NCI-H446 (cell line): ENCODE measurements at regions not wholly inside any gene's neighbourhood (a gene's known extent, or its start where the extent isn't known, plus 50 kb on each side); places are given as distances from the start of the nearest gene placed in this dataset.

Experiments
- DNase-seq, 2 experiments: peaks; one replicate each; lab custom pipeline; 2025; lab: John Stamatoyannopoulos, UW

DNA sequence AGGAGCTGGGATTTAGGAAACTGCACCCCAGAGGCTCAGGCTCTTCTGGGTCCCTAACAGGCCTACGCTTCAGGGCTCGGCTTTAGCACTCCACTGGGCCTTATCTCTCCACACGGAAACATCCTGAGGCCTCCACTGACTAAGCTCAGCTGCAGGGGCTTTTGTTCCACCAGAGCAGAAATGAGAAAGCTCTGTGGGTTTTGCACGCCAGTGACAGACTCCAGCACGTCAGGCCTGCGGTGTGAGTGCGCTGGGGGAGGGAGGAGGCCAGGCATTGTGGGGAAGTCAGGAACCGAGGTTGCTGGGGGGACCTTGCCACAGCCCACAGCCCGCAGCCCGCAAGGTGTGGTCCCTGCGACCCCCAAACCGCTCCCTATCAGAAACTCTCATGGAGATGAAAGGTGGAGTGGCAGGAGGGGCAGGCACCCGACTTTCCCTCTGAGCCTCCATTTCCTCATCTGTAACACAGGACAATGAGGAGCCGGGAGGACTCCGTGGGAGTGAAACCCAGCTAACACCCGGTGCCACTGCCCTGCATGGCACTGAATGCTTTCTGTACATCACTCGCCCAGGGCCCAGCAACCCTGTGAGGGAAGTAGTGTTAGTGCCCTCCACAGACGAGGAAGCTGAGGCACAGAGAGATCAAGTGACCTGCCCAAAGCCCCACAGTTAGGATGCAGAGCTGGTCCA is 106.5 kb downstream of the TPRA1 start:
- no peak for DNase-seq

DNA sequence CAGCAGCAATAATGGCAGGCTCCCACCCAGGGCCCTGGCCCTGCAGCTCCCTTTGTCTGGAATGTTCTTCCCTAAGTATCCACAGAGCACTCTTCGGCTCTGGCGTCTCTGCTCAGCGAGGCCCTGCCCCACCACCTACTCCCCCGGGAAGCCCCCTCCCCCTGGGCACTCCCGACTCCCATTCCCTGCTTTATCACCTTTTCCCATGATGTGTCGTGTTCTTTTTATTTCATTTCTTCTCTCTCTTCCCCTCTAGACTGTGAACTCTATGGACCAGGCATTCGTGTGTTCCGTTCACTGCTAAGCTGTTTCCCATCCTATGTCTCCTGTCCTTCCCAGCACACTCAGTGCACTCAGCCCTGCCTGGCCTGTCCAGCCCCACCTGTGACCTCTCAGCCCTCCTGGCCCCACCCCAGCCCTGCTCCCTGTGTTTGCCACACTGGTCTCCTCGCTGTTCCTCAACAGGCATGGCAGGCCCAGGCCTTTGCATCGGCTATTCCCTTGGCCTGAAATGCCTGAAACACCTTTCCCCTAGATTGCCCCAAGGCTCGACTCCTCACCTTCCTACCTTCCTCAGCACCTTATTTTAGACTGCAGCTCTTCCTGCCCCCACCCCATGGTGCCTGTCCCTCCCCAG is 107.4 kb downstream of the TPRA1 start:
- DNase-seq, result no peak

DNA sequence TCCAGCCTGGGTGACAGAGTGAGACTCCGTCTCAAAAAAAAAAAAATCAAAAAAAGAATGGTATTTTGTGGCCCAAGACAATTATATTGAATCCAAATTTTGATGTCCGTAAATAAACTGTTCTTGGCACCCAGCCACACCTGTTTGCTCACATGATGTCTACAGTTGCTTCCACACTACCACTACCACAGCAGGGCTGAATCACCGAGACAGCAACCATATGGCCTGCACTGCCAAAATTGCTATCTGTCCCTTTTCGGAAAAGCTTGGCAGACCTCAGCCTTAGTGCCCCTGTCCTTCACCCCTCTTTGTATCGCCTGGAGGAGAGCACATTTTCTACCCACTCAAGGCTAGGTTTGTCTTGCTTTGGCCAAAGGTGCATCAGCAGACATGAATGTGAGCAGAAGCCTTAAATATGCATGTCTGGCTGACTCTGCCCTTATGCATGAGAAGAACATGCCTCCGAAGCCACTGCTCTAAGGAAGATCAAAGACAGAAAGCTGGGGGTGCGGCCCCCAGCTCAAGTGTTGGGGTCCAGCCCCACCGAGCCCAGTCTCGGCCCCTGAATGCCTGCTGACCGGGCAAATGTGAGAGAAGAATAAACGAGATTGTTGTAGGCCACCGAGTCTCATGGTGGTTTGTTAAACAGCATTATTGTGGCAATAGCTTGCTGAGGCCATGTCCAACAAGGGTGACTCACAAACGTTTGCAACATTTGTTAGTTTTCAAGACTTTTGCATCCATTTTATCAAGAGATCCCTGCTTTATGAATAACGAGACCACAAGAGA is 108.1 kb downstream of the TPRA1 start:
- DNase-seq, result no peak

DNA sequence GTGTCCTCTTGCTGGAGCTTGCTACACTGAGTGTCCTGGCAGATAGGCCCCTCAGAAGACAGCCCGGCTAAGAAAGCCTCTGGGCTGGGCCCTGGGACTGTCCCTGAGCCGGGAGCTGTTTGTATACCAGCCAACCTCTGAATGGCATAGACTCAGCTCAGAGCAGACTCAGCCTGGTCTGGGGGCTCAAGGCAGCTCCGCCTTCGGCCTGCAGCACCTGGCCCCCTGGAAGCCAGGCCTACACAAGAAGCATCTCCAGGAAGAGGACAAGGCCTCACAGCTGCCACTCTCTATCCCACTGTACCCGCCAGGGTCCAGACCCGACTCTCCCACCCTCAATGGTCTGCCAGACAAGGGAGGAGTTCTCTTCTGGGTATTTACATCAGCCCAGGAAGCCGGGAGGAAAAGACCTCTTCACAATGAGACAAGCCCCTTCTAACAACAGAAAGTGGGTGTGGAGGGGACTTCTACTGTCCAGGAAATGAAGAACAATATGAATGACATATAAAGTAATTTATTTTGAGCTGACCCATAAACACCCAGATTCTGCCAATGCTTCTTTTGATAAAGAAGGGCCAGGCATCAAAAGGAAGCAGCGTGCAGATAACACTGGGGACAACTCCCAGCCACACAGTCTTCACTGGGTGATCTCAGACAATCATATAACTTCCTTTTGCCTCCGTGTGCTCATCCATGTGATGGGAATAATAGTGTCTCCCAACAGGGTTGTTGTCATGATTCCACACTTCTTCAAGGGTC is 110.2 kb downstream of the TPRA1 start:
- DNase-seq, result no peak

DNA sequence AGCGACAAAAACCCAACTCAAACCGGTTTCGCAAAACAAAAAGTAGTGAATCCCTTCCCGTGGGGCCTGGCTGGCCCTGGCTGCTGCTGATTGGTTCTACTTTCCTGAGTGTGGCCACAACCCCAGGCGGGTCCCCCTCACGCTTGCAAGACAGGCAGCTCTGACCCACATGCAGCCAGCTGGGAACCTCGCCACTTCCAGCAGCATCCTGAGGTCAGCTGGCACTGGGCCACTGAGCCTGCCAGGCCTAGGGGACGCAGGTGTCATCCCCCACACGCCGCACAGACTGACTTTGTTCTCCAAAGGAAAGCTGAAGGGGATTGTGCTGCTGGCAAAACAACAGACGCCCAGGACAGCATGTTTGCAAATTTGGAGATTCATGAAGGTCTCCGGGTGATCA is 111.1 kb downstream of the TPRA1 start:
- no peak for DNase-seq

DNA sequence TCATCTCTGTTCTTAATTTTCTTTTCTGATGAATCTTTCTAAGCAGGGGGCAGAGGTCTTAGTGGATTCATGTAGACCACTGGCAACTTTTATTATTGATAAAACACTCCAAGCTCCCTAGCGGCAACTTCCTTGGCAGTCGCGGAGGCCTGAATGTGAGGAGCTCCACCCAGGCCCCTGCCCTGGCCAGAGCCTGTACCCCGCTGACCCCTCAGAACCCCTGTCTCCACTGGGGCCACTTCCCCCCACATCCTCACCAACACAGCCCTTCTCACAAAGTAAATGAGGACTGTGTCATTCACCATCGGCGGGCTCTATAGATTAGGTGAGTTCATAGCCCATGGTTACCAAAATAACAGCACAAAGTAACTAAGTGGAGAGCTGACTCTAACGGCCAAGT is 111.6 kb downstream of the TPRA1 start:
- DNase-seq, result no peak

DNA sequence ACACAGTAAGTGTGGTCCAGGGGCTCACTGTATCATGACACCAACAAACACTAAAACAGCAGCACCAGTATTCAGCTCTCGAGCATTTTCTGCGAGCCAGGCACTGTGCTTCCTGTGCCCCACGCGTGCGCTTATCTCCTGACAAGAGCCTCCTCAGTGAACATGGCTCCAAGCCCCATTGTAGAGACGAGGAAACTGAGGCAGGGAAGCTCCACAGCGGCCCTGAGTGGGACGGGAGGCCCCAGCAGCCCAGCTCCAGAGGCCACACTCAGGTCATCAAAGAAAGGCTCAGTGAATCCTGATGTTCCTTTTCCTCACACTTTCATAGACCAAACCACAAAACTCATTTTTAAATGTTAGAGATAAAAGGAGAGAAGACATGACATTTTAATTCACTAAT is 113.1 kb downstream of the TPRA1 start:
- DNase-seq, result no peak

DNA sequence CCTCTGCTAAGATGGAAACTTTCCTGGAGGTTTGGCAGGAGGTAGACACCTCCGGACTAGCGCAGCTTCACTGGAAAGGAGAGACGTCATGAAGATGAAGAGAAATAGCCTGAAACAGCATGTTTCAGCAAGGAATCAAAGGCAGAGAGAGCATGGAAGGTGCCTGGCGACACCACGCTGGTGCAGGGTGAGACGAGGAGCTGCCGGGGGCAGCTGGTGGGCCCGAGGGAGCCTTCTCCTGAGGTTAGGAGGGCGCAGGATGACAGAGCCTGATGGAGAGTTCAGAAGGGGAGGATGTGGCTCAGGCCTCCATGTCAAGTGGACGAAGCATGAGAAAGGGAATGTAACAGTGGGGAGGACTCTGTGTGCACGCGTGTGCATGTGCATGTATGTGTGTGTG is 113.6 kb downstream of the TPRA1 start:
- DNase-seq, result no peak

DNA sequence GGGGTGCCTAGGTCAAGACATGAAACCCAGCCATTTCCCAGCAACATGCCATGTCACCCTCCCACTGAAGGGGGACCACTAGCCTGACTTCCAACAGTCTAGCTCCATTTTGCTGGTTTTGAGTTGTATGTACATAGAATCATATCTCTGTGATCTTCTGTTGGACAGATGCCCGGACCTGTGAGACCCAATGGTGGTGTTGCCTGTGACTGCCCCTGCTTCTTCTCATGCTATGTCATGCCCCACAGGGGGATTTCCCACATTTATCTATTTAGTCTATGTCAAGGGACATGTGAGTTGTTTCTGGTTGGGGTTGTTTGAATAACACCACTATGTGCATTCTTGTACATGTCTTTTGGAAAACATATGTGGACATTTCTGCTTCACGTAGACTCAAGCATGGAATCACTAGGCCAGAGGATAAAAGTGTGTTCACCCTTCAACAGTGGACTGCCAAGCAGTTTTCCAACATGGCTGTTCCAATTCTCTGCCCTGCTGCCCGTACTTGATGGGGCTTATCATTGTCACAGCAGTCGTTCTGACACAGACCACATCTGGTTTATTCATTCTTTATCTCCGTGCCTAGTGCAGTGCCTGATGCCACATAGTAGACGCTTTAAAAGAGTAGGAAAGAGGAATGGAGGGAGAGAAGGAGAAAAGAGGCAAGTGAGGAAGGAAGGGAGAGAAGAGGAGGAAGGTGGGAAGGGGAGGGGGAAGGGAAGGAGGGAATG is 114.4 kb downstream of the TPRA1 start:
- no peak for DNase-seq

DNA sequence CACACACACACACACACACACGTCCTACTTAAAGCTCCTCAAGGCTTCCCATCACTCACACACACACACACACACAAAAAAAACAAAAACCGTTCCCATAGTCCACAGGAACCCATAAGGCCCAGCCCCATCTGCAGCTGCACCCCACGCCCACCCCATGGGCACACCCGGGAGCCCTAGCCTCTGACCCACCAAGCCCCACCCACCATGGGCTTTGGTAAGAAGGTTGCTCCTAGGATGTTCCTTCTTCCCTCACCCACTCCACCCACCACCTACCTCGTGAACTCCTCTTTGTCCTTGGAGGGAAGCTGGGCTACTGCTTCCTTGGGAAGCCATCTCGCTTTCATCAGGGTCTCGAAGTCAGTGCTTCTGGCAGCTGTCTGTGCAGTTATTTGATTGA is 115.1 kb downstream of the TPRA1 start:
- no peak for DNase-seq

DNA sequence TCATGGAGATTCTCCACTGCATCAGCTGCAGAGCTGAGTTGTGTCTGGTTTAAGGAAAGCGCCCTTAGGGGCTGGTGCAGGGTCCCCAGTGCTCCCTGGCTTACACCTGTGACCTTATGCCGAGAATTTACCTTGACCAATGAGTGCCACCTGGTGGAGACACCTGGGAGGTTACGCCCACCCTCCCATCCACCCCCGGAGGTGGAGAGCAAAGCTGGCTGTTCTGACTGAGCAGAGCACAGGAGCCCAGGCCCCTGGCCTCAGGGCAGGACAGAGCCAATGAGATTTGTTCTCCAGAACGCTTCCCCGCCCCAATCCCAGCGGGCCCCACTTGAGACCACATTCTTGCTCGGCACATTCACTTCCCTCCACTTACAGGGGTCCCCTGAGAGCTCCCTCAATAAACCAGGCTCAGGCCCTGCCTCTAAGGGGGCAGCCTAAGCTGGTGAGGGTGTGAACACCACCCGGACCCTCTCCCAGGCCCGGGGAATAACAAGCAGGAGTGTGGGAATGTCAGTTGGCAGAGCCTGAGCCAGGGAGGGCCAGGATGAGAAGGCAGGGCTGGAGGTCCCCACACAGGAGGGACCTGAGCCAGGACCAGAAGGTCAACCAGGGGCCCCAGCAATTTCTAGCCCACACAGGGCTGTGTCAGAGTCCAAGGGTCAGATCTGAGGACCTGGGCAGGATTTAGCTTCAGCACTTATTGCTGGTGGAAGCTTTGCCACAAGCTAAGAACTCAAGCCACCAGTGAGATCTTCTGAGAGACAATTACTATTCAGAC is 117.1 kb downstream of the TPRA1 start:
- DNase-seq, result no peak

DNA sequence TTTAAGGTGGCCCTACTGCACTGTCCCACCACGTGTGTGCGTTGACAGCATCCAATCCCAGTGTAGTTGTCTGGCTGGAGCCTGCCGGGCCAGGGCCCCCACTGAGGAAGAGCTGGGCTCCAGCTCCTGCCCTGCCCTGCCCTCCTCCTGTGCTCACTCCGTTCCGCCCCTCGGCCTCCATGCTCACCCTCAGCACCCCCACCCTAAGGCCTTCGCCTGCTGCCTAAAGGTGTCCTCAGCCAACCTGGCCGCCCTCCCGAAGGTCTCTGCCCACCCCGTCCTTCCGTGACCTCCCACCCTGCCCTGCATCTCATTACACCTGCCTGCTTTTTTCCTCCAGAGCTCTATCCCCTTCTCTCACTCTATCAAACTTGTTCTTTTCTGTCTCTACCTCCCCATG is 118.0 kb downstream of the TPRA1 start:
- DNase-seq, result no peak

DNA sequence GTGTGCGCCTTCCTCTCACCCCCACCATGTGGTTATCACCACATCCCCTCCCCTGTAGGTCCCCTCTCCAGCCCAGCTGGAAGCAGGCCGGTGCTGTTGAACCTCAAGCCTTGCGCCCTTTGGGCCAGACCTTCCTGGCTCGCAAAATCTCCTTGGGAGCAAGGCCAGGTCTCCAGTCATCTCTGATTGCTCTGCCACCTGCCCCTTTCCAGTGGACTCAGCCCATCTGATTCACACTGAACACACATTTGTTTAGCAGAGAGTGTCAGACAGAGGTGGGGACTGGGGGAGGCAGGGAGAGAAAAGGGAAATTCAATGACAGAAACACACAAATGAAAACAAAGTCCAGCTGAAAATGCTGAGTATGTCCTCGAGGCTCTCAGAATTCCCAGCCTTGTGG is 119.4 kb downstream of the TPRA1 start:
- DNase-seq, result no peak

DNA sequence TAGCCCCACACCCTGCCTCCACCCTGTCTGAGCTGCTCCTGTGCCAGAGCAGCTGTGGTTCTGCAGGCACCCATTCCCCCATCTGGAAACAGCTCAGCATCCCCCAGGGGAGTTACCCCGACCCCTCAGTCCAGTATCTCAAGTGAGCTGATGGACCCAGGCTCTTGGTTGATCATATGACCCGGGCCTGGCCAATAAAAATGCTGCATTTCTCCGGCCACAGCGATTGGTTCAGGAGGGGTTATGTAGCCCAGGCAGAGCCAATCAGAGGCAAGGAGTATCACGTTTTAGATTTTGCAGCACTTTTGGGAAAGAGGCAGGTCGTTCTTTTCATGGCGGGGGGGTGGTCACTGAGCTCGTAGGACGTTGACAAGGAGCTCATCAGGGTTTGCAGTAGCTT is 120.8 kb downstream of the TPRA1 start:
- no peak for DNase-seq

DNA sequence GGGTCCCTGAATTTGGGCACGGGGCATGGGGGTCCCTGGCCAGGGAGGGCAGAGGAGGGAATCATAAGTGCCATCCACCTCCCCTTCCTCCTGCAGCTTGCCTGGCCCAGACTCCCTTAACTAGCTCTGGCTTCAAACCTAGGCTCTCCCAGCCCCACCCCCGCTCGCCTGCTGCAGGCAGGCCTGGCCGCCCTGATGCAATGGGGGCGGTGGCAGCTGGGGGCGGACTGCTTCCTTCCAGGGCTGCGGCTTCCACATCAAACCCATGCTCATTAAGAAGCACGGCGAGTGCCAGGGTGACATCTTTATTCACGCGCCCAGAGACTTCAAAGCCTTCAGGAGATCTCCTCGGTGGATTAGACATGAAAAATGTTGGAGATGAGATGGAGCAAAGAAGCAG is 123.1 kb downstream of the TPRA1 start:
- DNase-seq, result no peak

DNA sequence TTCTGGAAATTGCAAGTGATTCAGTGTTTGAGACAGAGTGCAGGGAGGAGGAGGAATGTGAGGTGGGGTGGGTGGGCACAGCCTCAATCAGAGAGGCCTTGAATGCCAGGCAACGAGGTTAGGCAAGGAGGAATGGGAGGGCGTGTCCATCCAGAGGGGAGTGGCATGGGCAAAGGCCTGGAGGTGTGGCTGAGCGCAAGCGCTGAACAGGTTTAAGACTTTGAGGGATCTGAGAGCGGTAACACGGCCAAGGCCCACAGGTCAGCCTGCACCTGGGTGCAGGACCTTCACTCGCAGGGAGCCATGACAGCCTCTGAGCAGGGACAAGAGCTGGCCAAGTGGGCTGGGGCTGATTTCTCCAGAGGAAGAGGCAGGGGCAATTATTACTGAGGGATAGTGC is 125.9 kb downstream of the TPRA1 start:
- DNase-seq, result no peak

DNA sequence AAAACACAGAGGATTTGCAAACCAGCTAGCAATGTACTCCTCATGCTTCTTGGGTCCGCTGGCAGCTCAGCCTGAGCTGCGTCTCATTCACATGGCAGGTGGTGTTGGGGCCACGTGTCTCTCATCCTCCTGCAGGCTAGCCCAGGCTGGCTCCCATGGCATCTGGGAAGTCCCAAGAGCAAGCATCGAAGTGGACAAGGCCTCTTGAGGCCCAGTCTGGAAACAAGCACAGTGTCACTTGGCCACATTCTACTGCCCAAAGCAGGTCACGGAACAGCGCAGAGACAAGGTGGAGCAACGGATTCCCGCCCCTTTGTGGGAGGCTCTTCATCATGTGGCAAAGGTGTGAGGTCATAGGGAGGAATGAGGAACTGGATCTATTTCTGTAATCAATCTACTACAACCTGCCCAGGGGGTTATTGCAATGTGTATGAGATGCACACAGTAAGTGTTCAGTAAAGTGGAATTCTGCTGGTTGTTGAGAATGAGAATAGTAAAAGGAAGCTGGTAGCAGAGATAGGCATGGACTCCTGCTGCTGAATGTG is 128.3 kb downstream of the TPRA1 start:
- no peak for DNase-seq

DNA sequence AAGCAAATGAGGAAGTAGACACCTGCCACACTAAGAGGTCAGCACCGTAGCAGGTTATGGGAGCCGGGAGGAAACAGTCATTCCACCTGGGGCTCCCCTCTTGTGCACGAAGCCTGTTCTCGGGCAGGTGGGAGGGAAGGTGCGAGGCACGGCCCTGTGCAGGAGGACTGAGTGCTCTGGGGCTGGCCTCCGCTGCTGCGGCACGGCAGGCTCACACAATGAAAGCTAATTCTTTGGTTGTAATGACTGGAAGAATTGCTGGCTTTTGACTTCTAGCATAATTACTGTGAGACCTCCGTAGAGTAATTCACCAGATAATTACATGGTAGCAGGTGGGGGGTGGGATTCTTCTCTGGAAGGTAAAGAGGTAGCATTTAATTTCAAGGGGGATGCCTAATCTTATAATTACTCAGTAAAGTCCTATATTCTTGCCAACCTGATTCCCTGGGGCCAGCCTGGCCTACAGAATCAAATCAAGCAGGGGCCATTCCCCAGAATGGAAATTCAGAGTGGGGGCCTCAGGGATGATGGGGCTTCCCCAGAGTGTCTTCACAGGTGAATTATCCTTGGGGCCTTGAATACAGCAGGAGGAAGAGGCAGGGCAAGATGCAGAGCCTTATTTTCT is 129.1 kb downstream of the TPRA1 start:
- DNase-seq, result no peak

DNA sequence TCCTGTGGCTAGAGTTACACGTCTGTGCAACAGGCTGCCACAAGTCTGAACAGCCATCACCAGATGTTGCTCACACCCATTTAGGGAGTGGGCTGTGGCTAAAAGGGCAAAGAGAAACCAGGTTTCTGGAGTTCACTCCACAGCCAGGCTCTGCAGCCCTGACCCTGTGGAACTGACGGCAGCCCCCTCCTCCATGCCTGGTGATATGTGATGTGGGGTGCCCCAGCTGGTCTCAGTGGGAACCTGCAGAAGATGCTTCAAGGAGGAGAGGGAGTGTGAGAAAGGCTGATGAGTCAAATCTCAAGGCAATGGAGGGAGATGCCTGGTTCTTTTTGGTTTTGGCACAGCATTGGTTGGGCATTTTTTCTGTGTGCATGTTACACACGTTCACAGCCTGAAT is 130.6 kb downstream of the TPRA1 start:
- no peak for DNase-seq
